ENCODE measurements at regions not wholly inside any gene's neighbourhood (a gene's known extent, or its start where the extent isn't known, plus 50 kb on each side); places are given as distances from the start of the nearest gene placed in this dataset.

DNA sequence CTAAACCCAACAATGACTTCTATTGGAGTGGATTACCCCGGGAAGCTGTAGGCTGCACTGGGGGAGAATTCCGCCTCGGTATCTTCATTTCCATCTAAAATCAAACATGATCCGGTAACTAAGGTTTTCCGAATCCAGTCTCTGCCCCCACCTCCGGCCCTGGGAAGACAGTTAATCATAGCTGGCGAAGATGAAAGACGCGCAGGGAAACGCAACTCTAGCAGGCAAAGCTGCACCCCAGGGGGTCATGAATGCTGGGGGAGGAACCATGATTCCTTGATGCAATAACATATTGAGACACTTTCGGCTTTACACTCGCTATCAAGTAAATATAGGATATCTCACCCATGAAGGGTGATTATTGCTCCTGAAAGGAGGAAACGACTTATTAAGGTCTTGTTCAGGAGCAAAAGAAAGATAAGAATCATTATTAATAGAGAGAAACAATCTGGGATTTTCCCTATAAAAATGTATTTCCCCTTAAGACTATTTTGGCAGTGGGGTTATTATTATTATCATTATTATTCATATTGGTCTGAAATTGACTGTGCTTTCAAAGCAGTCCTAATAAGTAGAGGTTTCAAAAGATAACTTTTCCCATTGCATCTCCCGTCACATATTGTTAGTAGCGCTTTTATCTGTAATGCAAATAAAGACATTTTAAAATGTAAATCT, 614.9 kb downstream of the VRK1 start:
- DNase-seq = peak; percentile 30 to 41

DNA sequence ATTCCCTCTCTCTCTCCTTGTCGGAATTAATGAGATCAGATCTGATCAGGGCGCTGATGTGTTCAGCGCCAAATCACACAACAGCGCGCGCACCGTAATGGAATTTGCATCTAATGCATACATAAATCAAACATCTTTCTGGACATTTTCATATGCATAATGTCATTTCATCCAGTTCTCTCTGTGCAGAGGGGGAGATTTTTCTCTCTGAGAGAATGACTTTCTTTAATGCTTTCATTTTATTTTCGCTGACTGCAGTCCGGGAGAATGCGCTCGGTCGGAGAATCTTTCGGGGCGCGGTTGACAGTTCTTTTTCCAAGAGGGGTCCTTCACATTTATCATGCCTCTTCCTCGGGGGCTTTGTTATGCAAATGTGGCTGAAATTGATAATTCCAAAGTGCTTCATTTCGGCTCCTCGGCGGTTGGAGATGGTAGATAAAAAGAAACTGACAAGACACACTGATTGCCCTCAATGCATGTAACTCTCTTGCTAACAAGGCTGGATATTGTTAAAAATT, 615.9 kb downstream of the VRK1 start:
- DNase-seq = peak; percentile 95

DNA sequence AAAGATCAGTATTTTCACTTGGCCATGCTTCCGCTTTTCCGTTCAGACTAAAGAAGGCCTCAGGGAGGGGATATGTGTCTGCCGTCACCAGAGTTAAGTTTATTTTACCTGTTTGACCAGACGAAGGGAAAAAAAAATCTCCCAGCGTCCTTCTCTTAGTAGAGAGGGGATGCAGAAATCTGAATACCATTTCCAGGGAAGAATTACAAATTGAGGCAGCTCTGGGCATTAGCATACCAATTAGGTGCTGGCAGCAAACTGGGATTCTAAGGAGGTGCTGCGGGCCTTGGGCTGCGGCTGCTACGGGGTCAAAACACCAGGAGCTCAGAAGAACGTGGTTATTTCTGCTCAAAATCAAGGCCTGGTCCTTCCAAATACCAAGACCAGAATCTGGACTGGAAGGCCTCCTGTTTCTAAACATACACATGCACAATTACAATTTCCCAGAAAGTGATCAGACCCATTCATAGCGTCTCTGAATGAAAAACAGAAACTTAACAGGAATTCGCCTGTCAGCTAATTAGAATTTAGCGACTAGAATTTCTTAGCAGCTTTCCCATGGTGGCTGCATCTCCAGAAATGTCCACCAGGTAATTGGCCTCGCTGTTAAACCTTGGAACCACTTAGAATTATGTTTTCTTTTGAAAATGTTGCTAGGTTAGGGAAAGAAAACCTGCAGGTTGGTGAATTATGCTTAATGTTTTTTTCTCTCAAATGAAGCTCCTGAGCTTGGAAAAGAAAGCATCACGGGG, 617.0 kb downstream of the VRK1 start:
- peak; percentile 68 to 73 for DNase-seq

DNA sequence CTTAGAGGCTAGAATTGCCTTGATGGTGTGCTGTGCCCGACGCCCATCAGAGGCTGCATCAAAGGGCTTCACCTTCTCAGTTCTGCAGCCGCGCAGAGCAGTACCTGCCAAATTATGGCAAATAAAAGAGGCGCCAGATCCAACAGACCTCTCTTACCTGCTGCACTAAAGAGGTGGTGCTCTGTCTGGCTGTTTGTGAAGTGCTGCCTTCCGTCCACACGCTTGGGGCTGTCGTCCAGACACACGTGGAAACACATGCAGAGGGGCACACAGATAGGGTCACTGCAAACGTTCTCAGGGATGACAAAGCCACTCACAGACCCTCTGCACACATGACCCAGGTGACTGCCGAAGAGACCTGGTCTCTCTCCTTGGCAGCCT, 617.5 kb downstream of the VRK1 start:
- peak; percentile 57 to 74 for DNase-seq

DNA sequence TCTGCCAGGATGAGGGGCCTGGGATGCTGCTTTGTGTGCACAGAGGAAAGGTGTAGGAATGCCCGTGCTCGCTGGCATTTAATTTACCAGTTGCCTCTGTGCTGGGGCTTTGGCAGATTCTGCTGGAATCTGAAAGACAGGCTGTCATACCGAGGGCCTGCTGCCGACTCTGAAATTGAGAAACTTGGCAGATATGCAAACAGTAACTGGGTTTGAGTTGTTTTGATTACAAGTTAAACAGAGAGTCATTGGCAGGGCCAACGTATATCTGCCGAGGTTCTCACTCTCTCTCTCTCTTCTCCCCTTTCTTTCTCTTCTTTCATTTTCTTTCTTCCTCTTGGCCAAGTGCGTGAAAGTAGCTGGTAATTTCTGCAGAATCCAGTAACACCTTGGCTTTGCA, 618.7 kb downstream of the VRK1 start:
- DNase-seq = peak; percentile 64 to 77

DNA sequence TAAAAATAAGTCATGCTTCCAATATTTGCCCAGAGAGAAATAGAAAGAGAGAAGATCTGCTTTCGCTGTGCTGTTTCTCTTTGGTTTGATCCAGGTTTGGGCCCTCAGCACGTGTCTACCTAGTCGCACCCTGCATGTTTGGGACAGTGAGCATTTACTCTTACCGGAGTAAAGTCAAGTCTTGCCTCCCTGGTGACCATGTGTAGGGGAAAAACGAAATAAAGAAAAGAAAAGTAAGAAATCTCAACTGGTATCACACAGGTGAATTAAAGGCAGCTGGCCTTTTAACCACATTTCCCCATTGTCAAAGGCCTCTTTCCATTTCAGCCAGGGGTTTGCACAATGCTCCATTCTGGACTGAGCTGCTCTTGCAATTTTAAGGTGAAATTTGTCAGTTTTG, 619.4 kb downstream of the VRK1 start:
- no peak for DNase-seq

DNA sequence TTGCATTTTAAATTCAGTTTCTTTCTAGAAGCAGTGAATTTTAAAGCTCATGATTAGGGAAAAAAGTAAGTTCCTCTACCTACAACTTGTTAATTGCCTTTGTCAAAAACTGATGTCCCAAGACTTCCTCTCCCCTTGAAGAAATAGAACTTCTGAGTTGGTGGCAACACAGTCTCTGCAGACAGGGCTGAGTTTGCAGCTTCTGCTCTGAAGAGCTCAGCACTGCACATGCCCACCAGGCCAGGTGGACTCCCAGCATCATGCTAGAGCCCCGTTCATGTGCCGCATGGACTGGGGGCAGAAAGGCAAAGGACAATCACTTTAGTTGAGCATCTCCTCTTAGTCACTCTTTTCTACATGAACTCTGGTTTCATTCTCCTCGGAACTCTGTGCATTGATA, 620.1 kb downstream of the VRK1 start:
- DNase-seq = no peak

DNA sequence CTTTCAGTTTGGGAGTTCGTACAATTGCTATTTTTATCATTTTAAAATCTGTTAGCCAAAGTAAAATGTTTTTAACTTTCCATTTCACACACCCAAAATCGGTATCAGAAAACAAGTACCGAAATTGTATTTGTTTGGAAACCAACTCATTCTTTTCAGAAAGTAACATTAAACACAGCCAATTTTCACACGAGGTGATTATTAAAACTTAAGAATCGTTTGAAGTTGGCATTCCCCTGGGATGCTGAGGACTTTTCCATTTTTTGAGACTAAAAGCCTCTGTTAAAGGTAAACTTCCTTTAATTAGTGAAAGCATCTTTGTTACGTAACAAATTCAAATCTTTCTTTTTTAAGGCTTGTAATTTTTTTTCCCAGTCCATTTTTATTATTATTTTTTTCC, 623.0 kb downstream of the VRK1 start:
- no peak for DNase-seq

DNA sequence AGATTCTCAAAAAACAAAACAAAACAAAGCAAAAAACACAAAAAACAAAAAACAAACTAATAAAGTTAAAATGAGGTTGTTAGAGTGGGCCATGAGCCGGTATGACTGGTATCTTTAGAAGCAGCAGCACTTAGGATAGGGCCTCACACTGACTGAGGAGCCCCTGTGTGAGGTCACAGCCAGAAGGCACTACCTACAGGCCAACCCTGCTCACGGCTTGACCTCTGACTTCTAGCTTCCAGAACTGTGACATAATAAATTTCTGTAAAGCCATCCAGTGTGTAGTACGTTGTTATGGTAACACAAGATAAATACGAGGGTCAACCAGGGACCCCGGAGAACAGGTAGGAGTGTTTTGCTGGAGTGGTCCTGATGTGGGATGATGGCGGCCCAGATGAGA, 629.6 kb downstream of the VRK1 start:
- DNase-seq = no peak

DNA sequence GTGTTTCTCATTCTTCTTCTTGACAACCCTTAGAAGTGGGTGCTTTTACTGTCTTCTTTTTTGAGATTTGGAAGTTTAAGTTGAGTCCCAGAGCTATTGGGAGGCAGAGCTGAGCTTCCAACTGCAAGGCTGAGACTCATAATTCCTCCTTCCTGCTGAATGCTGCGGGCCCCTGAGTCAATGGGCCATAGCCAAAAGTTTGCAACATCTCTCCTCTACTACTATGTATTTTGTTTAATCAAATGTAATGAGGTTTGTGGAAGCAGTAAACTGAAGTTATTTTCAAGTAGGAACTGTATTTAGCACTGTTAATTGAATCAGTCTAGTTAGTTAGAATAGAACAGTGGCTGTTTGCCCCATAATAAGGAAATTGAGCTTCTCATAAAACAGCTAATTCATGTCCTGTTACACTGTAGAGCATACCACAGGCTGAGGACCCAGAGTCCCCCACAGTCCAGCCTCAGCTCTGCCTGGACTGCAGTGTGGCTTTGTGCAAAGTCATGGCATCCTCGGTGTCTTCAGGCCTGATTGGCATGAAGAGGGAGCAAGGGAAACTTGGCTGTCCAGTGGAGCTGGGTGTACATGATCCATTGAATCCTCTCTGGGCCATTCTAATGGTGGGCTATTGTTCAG, 631.7 kb downstream of the VRK1 start:
- DNase-seq = no peak

DNA sequence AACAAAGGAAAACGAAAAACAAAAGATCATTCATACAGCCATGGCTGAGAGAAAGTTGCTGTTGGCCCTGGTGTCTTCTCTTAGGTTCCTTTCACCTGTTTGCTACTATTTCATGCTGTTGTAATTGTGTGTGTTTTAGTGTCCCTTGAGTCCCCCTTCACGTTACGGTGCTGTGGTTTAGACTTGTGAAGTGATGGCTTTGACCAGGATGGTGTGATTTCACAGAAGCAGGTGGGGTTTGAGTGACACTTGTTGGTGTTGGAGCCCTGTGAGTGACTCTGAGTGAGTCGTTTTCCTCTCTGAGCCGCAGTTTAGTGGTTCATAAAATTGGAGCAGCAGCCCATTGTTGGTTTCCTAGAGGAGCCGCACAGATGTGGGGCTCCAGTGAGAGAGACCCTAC, 635.4 kb downstream of the VRK1 start:
- DNase-seq = no peak

DNA sequence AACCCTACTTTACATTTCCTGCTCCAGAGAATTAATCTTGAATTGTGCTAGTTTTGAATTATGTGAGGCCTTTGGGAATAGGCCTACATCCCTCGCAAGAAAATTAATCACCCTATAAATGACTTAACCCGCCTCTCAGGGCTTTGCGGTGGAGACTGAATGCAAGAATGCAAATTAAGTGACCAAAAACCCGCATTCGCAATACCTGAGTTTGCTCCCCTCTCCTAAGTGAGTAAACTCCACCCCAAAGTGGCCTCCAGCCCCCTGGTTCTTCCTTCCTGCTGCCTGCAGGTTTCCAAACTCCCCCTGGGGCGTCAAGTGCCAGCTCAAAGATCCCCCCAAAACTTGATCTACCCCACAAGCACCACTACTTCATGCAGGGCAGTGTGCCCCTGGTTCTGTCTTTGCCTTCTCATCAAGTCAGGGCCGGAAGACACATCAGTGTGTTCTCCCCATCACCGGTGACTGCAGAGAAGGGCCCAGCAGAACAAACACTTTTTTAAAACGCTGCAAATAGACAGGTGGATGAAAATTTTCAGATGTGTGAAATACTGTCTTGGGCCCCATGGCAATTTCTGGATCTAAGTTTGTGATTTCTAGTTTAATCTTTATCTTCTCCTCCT, 644.7 kb downstream of the VRK1 start:
- DNase-seq = peak; percentile 22 to 55

DNA sequence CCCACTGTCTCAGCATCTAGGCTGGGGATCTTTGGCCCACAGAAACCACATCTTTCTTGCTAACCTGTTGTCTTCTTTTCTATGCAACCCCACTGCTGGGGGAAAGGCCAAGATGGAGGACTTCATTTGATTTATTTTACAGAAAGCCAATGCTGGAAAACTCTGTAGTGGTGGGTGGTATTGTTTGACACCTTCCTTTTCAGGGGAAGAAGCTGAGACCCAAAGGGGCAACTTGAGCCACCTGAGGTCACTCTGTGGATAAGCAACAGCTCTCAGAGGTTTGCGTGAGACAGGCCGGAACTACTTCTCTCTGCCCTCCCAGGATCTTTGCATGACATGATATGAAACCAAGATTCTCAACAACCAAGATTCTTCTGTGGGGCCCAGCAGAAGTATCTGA, 645.2 kb downstream of the VRK1 start:
- no peak for DNase-seq

DNA sequence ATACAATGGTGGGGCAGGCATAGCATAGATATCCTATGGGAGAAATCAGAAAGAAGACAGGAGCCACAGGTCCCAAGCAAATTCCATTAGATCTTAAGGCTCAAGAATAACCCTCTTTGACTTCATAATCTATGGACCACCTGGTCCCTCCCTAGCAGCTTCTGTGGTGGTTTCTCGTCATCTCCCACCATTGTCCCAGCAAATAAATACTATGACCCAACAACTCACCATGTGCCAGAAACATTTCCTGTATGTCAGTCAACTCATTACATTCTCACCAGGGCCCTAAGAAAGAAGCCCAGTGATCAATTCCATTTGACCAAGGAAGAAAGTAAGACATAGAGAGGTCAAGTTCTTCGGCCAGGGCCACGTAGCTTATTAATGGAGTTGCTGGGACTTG, 646.2 kb downstream of the VRK1 start:
- no peak for DNase-seq

DNA sequence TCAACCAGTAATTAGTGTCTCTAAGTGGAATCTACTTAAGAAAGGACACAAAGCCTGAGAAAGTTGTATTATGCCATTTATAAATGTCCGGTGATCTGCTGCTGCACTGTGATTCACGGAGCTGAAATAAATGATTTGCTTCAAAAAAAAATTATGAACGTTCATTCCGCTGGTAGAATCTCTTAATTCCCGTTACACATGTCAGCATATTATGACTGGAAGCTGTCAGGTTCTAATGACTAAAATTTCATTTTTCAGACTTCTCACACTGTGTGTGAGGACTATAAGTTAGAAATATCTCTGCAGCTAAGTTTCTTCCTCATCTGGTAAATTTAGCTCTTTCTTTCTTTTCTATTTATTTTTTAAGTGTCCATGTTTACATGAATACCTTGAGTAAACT, 647.1 kb downstream of the VRK1 start:
- no peak for DNase-seq

DNA sequence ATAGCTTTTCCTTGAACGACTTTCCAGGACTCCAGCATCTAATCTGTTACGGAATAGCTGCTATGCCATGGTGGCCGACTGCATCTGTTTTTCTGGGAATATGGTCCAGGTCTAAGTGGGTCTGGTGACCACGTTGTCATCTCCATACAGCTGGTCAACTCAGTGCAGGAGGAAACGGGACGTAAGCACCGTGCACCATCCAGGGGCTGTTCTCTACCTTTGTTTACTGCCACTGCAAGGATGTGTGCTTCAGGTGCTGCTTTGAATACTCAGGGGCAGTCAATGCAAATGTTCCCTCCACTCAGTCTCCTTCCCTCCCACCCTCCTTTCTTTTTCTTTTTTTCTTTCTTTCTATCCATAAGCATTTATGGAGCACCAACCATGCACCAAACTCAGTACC, 648.2 kb downstream of the VRK1 start:
- peak; percentile 94 to 96 for DNase-seq

DNA sequence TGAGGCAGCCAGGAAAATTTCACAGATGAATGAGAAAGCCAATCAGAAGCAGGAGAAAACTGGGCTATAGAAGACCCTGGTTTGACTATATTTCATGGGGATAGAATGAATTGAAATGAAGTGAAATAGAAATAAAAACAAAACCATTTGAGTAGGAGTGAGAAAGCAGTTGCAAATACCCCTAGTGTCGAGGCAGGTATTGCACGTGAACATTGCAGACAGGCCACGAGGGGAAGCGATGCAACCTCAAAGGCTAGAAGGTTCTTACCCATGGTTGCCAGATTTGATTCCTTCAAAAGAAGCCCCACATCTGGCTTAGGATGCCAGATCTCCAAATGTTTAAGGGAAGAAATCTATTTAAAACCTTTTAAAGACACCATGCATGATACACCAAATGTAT, 648.9 kb downstream of the VRK1 start:
- DNase-seq = peak; percentile 53 to 64

DNA sequence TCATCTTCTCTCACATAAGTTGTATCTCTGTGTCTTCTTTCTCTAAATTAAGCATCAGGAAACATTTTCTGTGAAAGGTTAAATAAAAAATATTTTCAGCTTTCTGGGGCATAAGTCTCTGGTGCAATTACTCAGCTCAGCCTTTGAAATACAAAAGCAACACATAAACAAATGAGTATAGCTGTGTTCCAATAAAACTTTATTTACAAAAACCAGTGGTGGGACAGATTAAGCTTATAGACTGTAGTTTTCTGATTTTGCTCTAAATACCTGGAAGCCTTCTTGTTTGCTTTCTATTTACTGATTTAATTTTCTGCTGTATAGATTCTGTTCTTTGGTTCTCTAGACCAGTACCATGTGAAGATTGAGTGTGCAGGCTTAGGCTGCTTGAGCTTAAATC, 655.1 kb downstream of the VRK1 start:
- no peak for DNase-seq

DNA sequence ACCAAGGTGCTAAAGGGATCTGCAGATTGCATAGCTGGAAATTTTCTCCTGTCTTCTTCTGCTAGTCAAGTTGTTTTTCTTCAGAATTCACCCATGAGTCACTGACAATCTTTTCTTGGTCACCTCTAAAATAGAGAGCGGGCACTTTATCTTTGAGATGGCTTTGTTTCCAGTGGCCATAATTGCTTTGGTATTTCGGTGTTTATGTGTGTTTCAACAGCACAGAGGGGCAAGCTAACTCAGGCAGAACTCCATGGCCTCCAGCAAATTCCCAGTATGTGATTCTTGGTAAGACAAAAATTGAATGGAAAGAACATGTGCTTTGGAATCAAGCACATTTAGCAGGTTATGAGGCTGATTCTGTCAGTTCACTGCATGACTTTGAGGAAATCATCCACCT, 656.8 kb downstream of the VRK1 start:
- no peak for DNase-seq

DNA sequence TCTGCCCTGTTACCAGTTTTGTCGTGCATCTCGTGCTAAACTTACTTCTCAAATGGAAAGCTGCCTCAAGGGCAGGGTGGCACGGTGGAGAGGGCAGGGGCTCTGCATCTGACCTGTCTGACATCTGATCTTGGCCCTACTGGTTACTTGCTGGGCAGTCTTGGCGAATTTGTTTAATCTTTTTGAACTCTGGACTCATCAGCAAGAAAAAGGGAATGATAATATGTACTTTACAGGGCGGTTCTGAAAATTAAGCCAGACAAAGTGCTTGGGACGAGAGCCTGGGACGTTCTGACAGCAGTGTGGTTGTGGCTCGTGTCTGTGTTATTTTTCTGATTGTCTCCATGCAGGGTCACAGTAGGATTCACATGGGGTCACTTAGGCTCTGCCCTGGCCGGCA, 659.3 kb downstream of the VRK1 start:
- DNase-seq = no peak

DNA sequence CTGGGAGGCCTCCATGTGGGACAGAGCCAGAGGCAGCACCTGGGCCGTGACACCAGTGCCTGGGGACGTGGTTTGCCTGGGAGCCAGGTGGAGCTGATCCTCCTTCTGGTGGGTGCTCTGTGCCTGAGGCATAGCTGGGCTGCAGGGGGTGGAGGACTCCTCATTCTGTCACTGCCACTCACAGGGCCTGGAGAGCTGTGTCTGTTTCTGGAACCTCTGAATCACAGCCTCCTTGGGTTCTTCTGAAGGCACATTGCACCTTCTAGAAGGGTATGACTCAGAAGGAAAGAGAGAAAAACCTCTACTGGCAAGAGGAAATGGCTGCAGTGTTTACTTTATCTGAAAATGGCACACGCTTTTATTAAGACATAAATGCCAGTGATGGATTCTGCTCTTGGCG, 659.8 kb downstream of the VRK1 start:
- no peak for DNase-seq

DNA sequence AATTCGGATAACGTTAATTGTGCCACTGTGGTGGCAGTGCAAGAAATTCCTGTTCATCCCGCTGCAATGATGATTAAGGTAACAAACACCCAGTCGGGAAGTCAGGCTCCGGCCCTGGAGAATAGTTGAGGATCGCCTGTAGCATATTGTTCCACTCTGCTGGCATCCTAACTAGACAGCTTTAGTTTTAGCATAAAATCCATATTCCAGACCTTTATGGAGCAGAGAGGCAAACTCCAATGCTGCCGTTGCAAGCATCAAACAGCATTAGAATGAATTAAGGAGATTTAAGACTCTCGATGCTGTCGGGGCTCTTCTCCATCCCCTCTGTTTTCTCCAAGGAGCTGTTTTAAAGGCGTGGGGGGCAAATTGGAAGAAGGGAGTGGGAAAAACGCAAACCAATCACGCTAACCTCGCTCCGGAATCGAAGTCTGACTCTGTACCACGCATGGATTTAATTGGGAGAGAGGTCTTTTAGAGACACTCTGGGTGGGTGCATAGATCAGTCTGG, 660.4 kb downstream of the VRK1 start:
- no peak for DNase-seq

DNA sequence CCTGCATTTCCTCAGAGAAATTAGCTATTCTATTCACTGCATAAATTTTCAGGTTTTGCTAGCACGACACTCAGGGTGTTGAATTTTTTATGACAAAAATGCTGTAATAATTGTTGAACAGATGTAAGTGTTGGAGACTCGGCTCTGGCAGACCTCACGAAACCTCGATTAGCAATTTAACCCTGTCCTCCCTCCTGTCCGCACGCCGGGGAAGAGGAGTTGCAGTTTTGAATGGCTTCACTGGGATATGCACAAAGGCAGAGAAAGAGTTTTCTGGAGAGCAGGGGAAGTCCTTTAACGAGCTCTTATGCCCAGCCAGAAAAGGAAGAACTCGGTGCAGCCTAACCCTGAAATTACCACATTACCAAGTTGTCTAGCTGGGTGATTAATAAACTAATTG, 661.1 kb downstream of the VRK1 start:
- no peak for DNase-seq
